HG03521 (cell line): ENCODE measurements at regions not wholly inside any gene's neighbourhood (a gene's known extent, or its start where the extent isn't known, plus 50 kb on each side); places are given as distances from the start of the nearest gene placed in this dataset.

Source experiments
- ATAC-seq: cut with Tn5 transposase; IDR thresholded peaks from one replicate; pipeline ENCODE4 v1.9.1; 2021; ENCODE audit warnings: mild to moderate bottlenecking, moderate library complexity; ENCODE audit not compliant: unreplicated experiment

DNA sequence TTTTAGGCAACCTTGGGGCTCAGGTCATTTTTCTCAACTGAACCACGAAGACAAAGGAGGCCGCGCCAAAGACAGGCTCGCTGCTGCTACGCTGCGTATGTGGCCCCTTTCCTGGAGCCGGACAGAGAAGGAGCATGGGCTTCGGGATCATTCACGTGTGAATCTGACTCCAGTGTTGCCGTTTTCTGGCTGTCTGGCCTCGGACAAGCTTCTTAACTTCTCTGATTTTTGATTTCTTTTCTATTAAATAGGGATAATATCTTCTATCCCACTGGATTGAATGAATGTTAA, 50.8 kb upstream of the ZNF366 start:
- no peak for ATAC-seq

GRCh38 chr5:72557167-72558045, 50.2 kb upstream of the ZNF366 start:
- ATAC-seq = peak; percentile 18
